ENCODE measurements at regions not wholly inside any gene's neighbourhood (a gene's known extent, or its start where the extent isn't known, plus 50 kb on each side); places are given as distances from the start of the nearest gene placed in this dataset.

DNA sequence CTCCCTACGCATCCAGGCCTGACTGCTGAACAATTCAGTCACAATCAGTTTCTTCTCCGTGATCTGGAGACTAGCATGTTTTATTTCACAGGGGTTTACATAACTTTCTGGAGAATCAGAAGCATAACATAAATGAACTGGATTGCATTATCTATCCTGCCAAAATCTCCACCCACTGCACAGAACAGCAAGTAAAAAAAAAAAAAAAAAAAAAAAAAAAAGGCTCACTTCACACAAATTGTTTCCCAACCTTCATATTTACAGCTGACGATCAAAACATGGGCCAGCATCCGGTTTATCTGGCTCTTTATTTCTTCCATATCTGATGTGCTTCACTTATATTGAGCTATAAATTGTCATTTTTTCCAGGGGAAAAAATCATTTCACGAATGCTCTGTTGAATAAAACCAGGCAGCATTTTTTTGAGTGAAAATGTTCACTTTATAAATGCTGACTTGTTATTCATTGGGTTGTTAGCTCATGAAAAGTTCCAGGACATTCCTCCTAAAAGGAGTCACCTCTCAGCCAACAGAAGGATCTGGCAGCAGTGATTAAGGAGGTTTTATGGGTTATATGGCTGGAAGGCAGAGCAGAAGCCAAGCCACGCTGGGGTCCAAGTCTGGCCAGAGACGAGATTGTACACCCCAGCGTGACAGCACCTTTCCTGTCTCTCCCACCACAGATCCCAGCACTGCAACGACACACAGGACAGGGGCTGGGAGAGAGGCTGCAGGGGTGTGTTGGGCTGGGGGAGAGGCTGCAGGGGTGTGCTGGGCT lies 51.2 kb upstream of the GLI2 start:
- no peak for DNase-seq

DNA sequence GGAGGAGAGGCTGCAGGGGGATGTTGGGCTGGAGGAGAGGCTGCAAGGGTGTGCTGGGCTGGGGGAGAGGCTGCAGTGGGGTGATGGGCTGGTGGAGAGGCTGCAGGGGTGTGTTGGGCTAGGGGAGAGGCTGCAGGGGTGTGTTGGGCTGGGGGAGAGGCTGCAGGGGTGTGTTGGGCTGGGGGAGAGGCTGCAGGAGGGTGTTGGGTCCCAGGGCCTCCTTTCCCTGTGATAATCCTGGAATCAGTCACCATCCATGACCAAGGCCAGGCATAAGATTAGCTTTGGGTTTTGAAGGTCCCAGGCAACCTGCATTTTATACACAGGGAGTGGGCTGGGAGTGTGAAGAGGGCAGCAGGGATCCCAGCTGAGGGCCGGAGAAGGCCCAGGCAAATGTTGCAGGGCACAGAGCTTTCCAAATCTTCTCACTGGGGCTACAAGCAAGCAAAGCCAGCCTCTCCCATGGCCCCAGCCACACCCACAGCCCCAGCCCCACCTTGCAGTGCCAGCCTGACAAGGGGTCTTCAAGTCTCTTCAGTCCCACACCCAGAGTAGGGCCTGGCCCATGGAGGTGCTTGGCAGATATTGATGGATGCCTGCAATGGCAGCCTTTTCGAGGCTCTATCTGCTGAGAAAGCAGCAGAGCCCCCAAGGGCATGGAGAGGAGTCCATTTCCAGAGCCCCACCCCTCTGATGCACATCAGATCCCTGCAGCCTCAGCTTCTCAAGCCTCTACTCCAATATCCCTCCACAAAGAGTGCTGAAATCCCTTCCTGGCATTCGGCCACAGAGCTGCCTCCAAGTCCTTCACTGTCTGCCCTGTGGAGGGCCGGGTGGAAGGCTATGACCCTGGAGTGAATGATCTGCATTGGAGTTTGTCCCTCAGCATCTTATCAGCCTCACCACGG lies 50.3 kb upstream of the GLI2 start:
- no peak for DNase-seq
